ENCODE measurements at regions not wholly inside any gene's neighbourhood (a gene's known extent, or its start where the extent isn't known, plus 50 kb on each side); places are given as distances from the start of the nearest gene placed in this dataset.
A peak's percentile ranks its signal among the peaks of the same experiment; 100 is the strongest.

DNA sequence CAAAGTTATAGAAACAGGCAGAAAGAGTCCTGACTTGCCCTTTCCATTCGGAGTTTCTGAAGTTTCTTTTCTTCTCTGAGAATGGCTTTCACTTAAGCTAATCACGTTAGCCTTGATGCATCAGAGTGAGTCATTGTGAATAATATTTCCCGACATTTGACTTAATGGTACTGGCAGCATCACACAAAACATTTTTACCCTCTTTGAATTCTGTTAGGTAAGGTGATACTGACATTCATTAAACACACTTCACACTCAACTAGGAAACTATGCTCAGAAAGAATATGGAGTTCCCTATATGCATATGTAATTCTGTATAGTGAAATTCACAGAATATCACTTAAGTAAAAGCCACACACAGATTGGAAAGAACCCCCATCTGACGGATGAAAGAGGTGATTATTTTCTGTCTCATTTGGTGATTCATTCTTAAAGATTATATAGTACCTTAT lies 120.8 kb upstream of the ARHGAP20 start:
- CTCF ChIA-PET: no interaction called here

DNA sequence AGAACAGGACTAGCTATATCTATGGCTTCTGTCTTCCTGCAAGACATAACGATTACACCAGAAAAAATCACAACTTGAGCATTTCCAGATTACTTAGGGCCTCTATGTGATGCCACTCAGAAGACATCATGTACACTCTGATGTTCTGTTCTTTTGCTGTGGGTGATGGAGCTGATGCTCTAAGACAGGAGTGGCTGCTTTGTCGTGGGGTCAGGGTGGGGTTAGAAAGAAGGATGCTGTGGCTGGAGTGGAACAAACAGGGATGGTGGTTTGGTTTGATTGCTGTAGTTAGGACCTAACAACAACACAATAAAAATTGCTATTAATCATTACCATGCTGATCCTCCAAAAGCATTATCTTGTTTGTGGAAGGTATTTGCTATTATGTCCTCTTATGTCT lies 120.3 kb upstream of the ARHGAP20 start:
- Mint-ChIP-seq H3K4me1 (ENCODE audit: insufficient read depth, unreplicated experiment) (peaks cover 7% of the 10 kb centered on the region), H3K27ac (ENCODE audit: low read depth, unreplicated experiment) (no peak overlapping the region), H3K27me3 (ENCODE audit: insufficient read depth, unreplicated experiment) (peaks cover 39% of the 10 kb centered on the region), H3K4me3 (ENCODE audit: unreplicated experiment) (no peak overlapping the region), H3K9me3 (ENCODE audit: unreplicated experiment) (no peaks in the 10 kb centered on the region), H3K36me3 (ENCODE audit: insufficient read depth, unreplicated experiment) (no peaks in the 10 kb centered on the region)
- TF ChIP-seq, protein P1, sequence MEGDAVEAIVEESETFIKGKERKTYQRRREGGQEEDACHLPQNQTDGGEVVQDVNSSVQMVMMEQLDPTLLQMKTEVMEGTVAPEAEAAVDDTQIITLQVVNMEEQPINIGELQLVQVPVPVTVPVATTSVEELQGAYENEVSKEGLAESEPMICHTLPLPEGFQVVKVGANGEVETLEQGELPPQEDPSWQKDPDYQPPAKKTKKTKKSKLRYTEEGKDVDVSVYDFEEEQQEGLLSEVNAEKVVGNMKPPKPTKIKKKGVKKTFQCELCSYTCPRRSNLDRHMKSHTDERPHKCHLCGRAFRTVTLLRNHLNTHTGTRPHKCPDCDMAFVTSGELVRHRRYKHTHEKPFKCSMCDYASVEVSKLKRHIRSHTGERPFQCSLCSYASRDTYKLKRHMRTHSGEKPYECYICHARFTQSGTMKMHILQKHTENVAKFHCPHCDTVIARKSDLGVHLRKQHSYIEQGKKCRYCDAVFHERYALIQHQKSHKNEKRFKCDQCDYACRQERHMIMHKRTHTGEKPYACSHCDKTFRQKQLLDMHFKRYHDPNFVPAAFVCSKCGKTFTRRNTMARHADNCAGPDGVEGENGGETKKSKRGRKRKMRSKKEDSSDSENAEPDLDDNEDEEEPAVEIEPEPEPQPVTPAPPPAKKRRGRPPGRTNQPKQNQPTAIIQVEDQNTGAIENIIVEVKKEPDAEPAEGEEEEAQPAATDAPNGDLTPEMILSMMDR (IDR thresholded peaks at IDR 0.05; ENCODE audit: unreplicated experiment): no peak
- DNase-seq (ENCODE audit: unreplicated experiment): no peak
- POLR2A ChIA-PET: no interaction called here
- intact Hi-C loops (cut with micrococcal nuclease): no loop called here
- CTCF ChIA-PET: no interaction called here
- no TSS peak for BruUV-seq (replicated peaks)

More for the DNA sequence above, 120.8 kb upstream of the ARHGAP20 start:
- Mint-ChIP-seq H3K27ac (ENCODE audit: low read depth, unreplicated experiment) (no peak overlapping the region), H3K4me3 (ENCODE audit: unreplicated experiment) (no peak overlapping the region), H3K27me3 (ENCODE audit: insufficient read depth, unreplicated experiment) (peaks cover 39% of the 10 kb centered on the region), H3K9me3 (ENCODE audit: unreplicated experiment) (no peaks in the 10 kb centered on the region), H3K4me1 (ENCODE audit: insufficient read depth, unreplicated experiment) (peaks cover 7% of the 10 kb centered on the region), H3K36me3 (ENCODE audit: insufficient read depth, unreplicated experiment) (no peaks in the 10 kb centered on the region)
- POLR2A ChIA-PET: interaction anchor here (0.6 kb wide), 1 partner anchor 192 kb away, joined by 3 read pairs; no protein-coding TSS in a partner anchor
- peak; percentile 50 for DNase-seq (ENCODE audit: unreplicated experiment)
- intact Hi-C loops (cut with micrococcal nuclease): no loop called here
- BruUV-seq (replicated peaks): no TSS peak
- TF ChIP-seq, protein P1 (IDR thresholded peaks at IDR 0.05; ENCODE audit: unreplicated experiment): no peak

DNA sequence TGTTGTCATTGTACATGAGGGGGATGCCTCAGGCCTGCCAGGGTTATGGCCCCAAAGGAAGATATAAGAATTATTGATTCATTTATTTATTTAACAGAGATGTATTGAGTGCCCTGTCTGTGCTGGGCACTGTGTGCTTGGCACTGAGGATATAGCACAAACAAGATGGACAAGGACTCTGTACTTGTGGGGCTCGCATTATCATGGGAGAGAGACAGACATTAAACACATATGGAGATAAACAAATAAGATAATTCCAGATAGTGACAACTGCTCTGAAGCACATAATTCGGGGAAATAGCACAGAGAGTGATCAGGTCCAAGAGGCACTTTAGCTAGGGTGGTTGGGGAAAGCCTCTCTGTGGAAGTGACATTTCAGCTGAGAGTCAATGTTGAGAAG lies 119.8 kb upstream of the ARHGAP20 start:
- H3K4me1 Mint-ChIP-seq (ENCODE audit: insufficient read depth, unreplicated experiment): peaks cover 7% of the 10 kb centered on the region
- CTCF ChIA-PET: no interaction called here
- peaks cover 39% of the 10 kb centered on the region for H3K27me3 Mint-ChIP-seq (ENCODE audit: insufficient read depth, unreplicated experiment)
- POLR2A ChIA-PET: no interaction called here
- intact Hi-C loops (cut with micrococcal nuclease): no loop called here
- no peaks in the 10 kb centered on the region for H3K36me3 Mint-ChIP-seq (ENCODE audit: insufficient read depth, unreplicated experiment)
- TF ChIP-seq, protein P1 (IDR thresholded peaks at IDR 0.05; ENCODE audit: unreplicated experiment): no peak
- no peak for DNase-seq (ENCODE audit: unreplicated experiment)
- H3K4me3 Mint-ChIP-seq (ENCODE audit: unreplicated experiment): no peak overlapping the region
- no TSS peak for BruUV-seq (replicated peaks)
- no peaks in the 10 kb centered on the region for H3K9me3 Mint-ChIP-seq (ENCODE audit: unreplicated experiment)
- no peak overlapping the region for H3K27ac Mint-ChIP-seq (ENCODE audit: low read depth, unreplicated experiment)

DNA sequence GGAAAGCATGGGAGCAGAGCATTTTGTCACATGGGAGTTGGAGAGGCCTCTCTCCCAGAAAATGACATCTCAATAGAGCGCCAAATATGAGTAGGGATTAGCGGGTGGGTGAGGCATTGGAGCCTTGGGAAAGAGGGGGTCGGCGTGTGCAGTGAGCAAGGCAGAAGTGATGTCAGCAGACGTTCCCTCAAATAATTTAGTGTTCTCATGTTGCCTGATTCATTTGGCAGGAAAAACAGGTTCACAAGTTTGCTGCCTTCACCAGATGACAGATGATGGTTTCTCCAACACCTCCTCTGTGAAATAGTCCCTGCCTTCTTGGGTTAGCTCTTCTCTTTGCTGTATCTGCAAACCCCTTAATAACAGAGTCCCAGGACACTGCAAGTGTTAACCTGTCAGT lies 118.5 kb upstream of the ARHGAP20 start:
- ChIA-PET CTCF (no interaction called here), POLR2A (no interaction called here)
- no peak for DNase-seq (ENCODE audit: unreplicated experiment)
- Mint-ChIP-seq H3K4me3 (ENCODE audit: unreplicated experiment) (no peak overlapping the region), H3K36me3 (ENCODE audit: insufficient read depth, unreplicated experiment) (no peaks in the 10 kb centered on the region), H3K4me1 (ENCODE audit: insufficient read depth, unreplicated experiment) (peaks cover 7% of the 10 kb centered on the region), H3K27me3 (ENCODE audit: insufficient read depth, unreplicated experiment) (peaks cover 33% of the 10 kb centered on the region), H3K27ac (ENCODE audit: low read depth, unreplicated experiment) (no peak overlapping the region), H3K9me3 (ENCODE audit: unreplicated experiment) (no peaks in the 10 kb centered on the region)
- TF ChIP-seq, protein P1 (IDR thresholded peaks at IDR 0.05; ENCODE audit: unreplicated experiment): no peak
- BruUV-seq (replicated peaks): no TSS peak
- intact Hi-C loops (cut with micrococcal nuclease): no loop called here
